ENCODE measurements at regions not wholly inside any gene's neighbourhood (a gene's known extent, or its start where the extent isn't known, plus 50 kb on each side); places are given as distances from the start of the nearest gene placed in this dataset.

GRCh38 chr13:82848766-82849165 lies 1033.5 kb downstream of the SLITRK1 start:
- H3K27ac ChIP-seq (ENCODE audit: low read length in 2 of 2) = no peak overlapping the region
- ATAC-seq (ENCODE audit: low read depth) (no peak), DNase-seq (no peak)
- no peaks in the 10 kb centered on the region for H3K36me3 ChIP-seq (replicated peaks in 1 of 2; ENCODE audit: control extremely low read depth in 1 of 2, control insufficient read depth in 1 of 2, extremely low read depth in 1 of 2, insufficient read depth in 2 of 2, low read length in 1 of 2)
- Mint-ChIP-seq H3K9me3 (ENCODE audit: insufficient read depth) (peaks cover 2% of the 10 kb centered on the region), H3K4me3 (no peak overlapping the region), H3K4me1 (no peaks in the 10 kb centered on the region), H3K27me3 (no peaks in the 10 kb centered on the region), H3K27ac (no peak overlapping the region)
- ChIA-PET CTCF (no interaction called here), POLR2A (no interaction called here)
- no peak overlapping the region for H3K4me3 ChIP-seq (ENCODE audit: control extremely low read depth in 1 of 5, extremely low read depth in 1 of 5, insufficient read depth in 1 of 5, low read depth in 2 of 5, low read length in 4 of 5)
- no peak overlapping the region for H3K9ac ChIP-seq (ENCODE audit: low read length)
- TF ChIP-seq EZH2 (IDR thresholded peaks at IDR 0.05; ENCODE audit: borderline replicate concordance, insufficient read depth, low read depth, low read length, poor library complexity, severe bottlenecking) (no peak), CTCF (IDR thresholded peaks at IDR 0.05) (no peak)
- no peaks in the 10 kb centered on the region for H3K27me3 ChIP-seq (replicated peaks in 1 of 4; ENCODE audit: control extremely low read depth in 1 of 4, control insufficient read depth in 3 of 4, insufficient read depth in 4 of 4, low read length in 3 of 4)
- H3K9me3 ChIP-seq (ENCODE audit: control extremely low read depth in 1 of 3, control insufficient read depth in 2 of 3, insufficient read depth in 1 of 3, low read length in 2 of 3) = peaks cover 0 to 1% (median 0%) of the 10 kb centered on the region in 3 donors
- H3K79me2 ChIP-seq (ENCODE audit: control insufficient read depth, insufficient read depth, low read length) = no peaks in the 10 kb centered on the region
- 100% methylated on average over 1 of the region's 1 CpG for WGBS (ENCODE audit: insufficient coverage)
- H3K4me2 ChIP-seq (replicated peaks; ENCODE audit: low read depth, low read length, poor library complexity, severe bottlenecking) = no peak overlapping the region
- no peak overlapping the region for H2AFZ ChIP-seq (ENCODE audit: insufficient read depth, low read depth, low read length, poor library complexity, severe bottlenecking)
- H3K4me1 ChIP-seq (ENCODE audit: control insufficient read depth in 2 of 2, insufficient read depth in 2 of 2, low read length in 2 of 2) = no peaks in the 10 kb centered on the region
- H4K20me1 ChIP-seq (ENCODE audit: control insufficient read depth, insufficient read depth, low read length, poor library complexity, severe bottlenecking) = no peaks in the 10 kb centered on the region
- intact Hi-C loops (cut with micrococcal nuclease) = no loop called here

GRCh38 chr13:82847595-82847994 lies 1034.7 kb downstream of the SLITRK1 start:
- CTCF ChIA-PET = no interaction called here
- no CpG with 5 or more reads among the region's 3 CpGs for WGBS (ENCODE audit: insufficient coverage)
- intact Hi-C loops (cut with micrococcal nuclease) = no loop called here

More at GRCh38 chr13:82847595-82847994, 1034.7 kb downstream of the SLITRK1 start:
- no peaks in the 10 kb centered on the region for H3K36me3 ChIP-seq (replicated peaks in 1 of 2; ENCODE audit: control extremely low read depth in 1 of 2, control insufficient read depth in 1 of 2, extremely low read depth in 1 of 2, insufficient read depth in 2 of 2, low read length in 1 of 2)
- ATAC-seq (ENCODE audit: low read depth) (no peak), DNase-seq (no peak)
- no peak overlapping the region for H3K9ac ChIP-seq (ENCODE audit: low read length)
- no peak overlapping the region for H3K4me3 ChIP-seq (ENCODE audit: control extremely low read depth in 1 of 5, extremely low read depth in 1 of 5, insufficient read depth in 1 of 5, low read depth in 2 of 5, low read length in 4 of 5)
- Mint-ChIP-seq H3K27me3 (no peaks in the 10 kb centered on the region), H3K27ac (no peak overlapping the region), H3K4me3 (no peak overlapping the region), H3K9me3 (ENCODE audit: insufficient read depth) (peaks cover 2% of the 10 kb centered on the region), H3K4me1 (no peaks in the 10 kb centered on the region)
- no peaks in the 10 kb centered on the region for H3K27me3 ChIP-seq (replicated peaks in 1 of 4; ENCODE audit: control extremely low read depth in 1 of 4, control insufficient read depth in 3 of 4, insufficient read depth in 4 of 4, low read length in 3 of 4)
- H3K9me3 ChIP-seq (ENCODE audit: control extremely low read depth in 1 of 3, control insufficient read depth in 2 of 3, insufficient read depth in 1 of 3, low read length in 2 of 3) = peaks cover 0 to 1% (median 0%) of the 10 kb centered on the region in 3 donors
- no peak overlapping the region for H3K4me2 ChIP-seq (replicated peaks; ENCODE audit: low read depth, low read length, poor library complexity, severe bottlenecking)
- H3K79me2 ChIP-seq (ENCODE audit: control insufficient read depth, insufficient read depth, low read length) = no peaks in the 10 kb centered on the region
- no peaks in the 10 kb centered on the region for H4K20me1 ChIP-seq (ENCODE audit: control insufficient read depth, insufficient read depth, low read length, poor library complexity, severe bottlenecking)
- TF ChIP-seq CTCF (IDR thresholded peaks at IDR 0.05) = no peak
- TF ChIP-seq EZH2 (IDR thresholded peaks at IDR 0.05; ENCODE audit: borderline replicate concordance, insufficient read depth, low read depth, low read length, poor library complexity, severe bottlenecking) = no peak
- no peak overlapping the region for H3K27ac ChIP-seq (ENCODE audit: low read length in 2 of 2)
- H2AFZ ChIP-seq (ENCODE audit: insufficient read depth, low read depth, low read length, poor library complexity, severe bottlenecking) = no peak overlapping the region
- no peaks in the 10 kb centered on the region for H3K4me1 ChIP-seq (ENCODE audit: control insufficient read depth in 2 of 2, insufficient read depth in 2 of 2, low read length in 2 of 2)
- POLR2A ChIA-PET = no interaction called here
